GM23338 (cell line): ENCODE measurements at regions not wholly inside any gene's neighbourhood (a gene's known extent, or its start where the extent isn't known, plus 50 kb on each side); places are given as distances from the start of the nearest gene placed in this dataset.

Experiments
- ATAC-seq: fragments of 200-7000 bp; cut with Tn5 transposase; 3 replicates; pipeline ENCODE4 v1.9.1; 2020
- DNase-seq: peaks from one replicate; pipeline ENCODE4 v3.0.0-alpha.2; 2015; ENCODE audit warnings: low spot score
- H2AFZ ChIP-seq: fragments of 200-600 bp; sonication (generic); 2 replicates; pipeline ENCODE4 v1.8.0; 2016; ENCODE audit warnings: antibody characterized with exemption, mild to moderate bottlenecking, moderate library complexity
- H3F3A ChIP-seq: fragments of 200-600 bp; sonication (generic); replicated peaks from 2 replicates; pipeline ENCODE4 v1.8.0; 2017; ENCODE audit warnings: antibody characterized with exemption, mixed run types, low read depth
- H3K27ac ChIP-seq: fragments of 200-600 bp; sonication (generic); 2 replicates; pipeline ENCODE4 v1.6.1; 2016; ENCODE audit warnings: low read depth
- H3K27me3 ChIP-seq: fragments of 200-600 bp; sonication (generic); 2 replicates; pipeline ENCODE4 v1.8.0; 2016; ENCODE audit warnings: mild to moderate bottlenecking, mixed run types, moderate library complexity; ENCODE audit not compliant: insufficient read depth
- H3K36me3 ChIP-seq: fragments of 200-600 bp; sonication (generic); 2 replicates; pipeline ENCODE4 v1.8.0; 2016; ENCODE audit warnings: mild to moderate bottlenecking; ENCODE audit not compliant: insufficient read depth
- H3K4me1 ChIP-seq: fragments of 200-600 bp; sonication (generic); 2 replicates; pipeline ENCODE4 v1.8.0; 2016; ENCODE audit warnings: mild to moderate bottlenecking, moderate library complexity; ENCODE audit not compliant: insufficient read depth
- H3K4me2 ChIP-seq: fragments of 200-600 bp; sonication (generic); 2 replicates; pipeline ENCODE4 v1.7.1; 2017; ENCODE audit warnings: mixed run types
- H3K4me3 ChIP-seq: fragments of 200-600 bp; sonication (generic); 2 replicates; pipeline ENCODE4 v1.6.1; 2016; ENCODE audit warnings: mixed run types
- H3K79me2 ChIP-seq: fragments of 200-600 bp; sonication (generic); replicated peaks from 2 replicates; pipeline ENCODE4 v1.8.0; 2017; ENCODE audit warnings: mild to moderate bottlenecking; ENCODE audit not compliant: insufficient read depth
- H3K9me2 ChIP-seq: fragments of 200-600 bp; sonication (generic); 2 replicates; pipeline ENCODE4 v1.8.0; 2017; ENCODE audit not compliant: insufficient read depth
- H4K20me1 ChIP-seq: fragments of 200-600 bp; sonication (generic); replicated peaks from 2 replicates; pipeline ENCODE4 v1.8.0; 2017; ENCODE audit warnings: mild to moderate bottlenecking; ENCODE audit not compliant: insufficient read depth
- H3K27ac Mint-ChIP-seq: 2 replicates; pipeline ENCODE4 v1.8.0; 2020; ENCODE audit warnings: inconsistent platforms, mild to moderate bottlenecking, moderate library complexity, mixed read lengths
- H3K27me3 Mint-ChIP-seq: 3 replicates; pipeline ENCODE4 v1.8.0; 2022; ENCODE audit warnings: low read depth, mild to moderate bottlenecking, moderate library complexity, mixed read lengths, inconsistent platforms; ENCODE audit not compliant: insufficient read depth, poor library complexity
- H3K36me3 Mint-ChIP-seq: 3 replicates; pipeline ENCODE4 v1.8.0; 2021; ENCODE audit warnings: low read depth, mild to moderate bottlenecking, inconsistent platforms, moderate library complexity, mixed read lengths
- H3K4me1 Mint-ChIP-seq: 3 replicates; pipeline ENCODE4 v1.8.0; 2020; ENCODE audit warnings: mild to moderate bottlenecking, inconsistent platforms, mixed read lengths
- H3K4me3 Mint-ChIP-seq: 3 replicates; pipeline ENCODE4 v1.8.0; 2021; ENCODE audit warnings: moderate library complexity, mild to moderate bottlenecking, inconsistent platforms, mixed read lengths
- H3K9me3 Mint-ChIP-seq: 3 replicates; pipeline ENCODE4 v1.8.0; 2020; ENCODE audit warnings: moderate library complexity, mild to moderate bottlenecking, inconsistent platforms, mixed read lengths
- EZH2 ChIP-seq: fragments of 200-600 bp; sonication (generic); IDR thresholded peaks from one replicate; pipeline ENCODE4 v1.8.0; 2017; ENCODE audit warnings: antibody characterized with exemption, mild to moderate bottlenecking, low read depth; ENCODE audit not compliant: unreplicated experiment
- EZH2phosphoT487 ChIP-seq: fragments of 200-600 bp; sonication (generic); IDR thresholded peaks from one replicate; pipeline ENCODE4 v1.8.1; 2018; ENCODE audit warnings: antibody characterized with exemption; ENCODE audit not compliant: unreplicated experiment
- JUNB ChIP-seq: IDR thresholded peaks from one replicate; pipeline ENCODE4 v1.6.1; 2016; ENCODE audit warnings: antibody characterized with exemption; ENCODE audit not compliant: unreplicated experiment
- NANOG ChIP-seq: IDR thresholded peaks from 2 replicates; pipeline ENCODE4 v1.6.1; 2016; ENCODE audit warnings: antibody characterized with exemption, borderline replicate concordance
- TF ChIP-seq, protein P1 (sequence below), 2 experiments: fragments of 200-600 bp in 1 of 2; sonication (generic) in 1 of 2; conservative IDR thresholded peaks; 2 replicates each; pipeline versions ENCODE4 v1.5.1 to v1.6.1; 2016 to 2017; ENCODE audit warnings: antibody characterized with exemption in 2 of 2, low read depth in 2 of 2, mild to moderate bottlenecking in 2 of 2, moderate library complexity in 1 of 2
- TF ChIP-seq, protein P2 (sequence below): IDR thresholded peaks from 2 replicates; pipeline ENCODE4 v1.6.1; 2016; ENCODE audit warnings: antibody characterized with exemption
- TF ChIP-seq, protein P3 (sequence below): IDR thresholded peaks from one replicate; pipeline ENCODE4 v1.6.1; 2018; ENCODE audit warnings: antibody characterized with exemption; ENCODE audit not compliant: unreplicated experiment

DNA sequence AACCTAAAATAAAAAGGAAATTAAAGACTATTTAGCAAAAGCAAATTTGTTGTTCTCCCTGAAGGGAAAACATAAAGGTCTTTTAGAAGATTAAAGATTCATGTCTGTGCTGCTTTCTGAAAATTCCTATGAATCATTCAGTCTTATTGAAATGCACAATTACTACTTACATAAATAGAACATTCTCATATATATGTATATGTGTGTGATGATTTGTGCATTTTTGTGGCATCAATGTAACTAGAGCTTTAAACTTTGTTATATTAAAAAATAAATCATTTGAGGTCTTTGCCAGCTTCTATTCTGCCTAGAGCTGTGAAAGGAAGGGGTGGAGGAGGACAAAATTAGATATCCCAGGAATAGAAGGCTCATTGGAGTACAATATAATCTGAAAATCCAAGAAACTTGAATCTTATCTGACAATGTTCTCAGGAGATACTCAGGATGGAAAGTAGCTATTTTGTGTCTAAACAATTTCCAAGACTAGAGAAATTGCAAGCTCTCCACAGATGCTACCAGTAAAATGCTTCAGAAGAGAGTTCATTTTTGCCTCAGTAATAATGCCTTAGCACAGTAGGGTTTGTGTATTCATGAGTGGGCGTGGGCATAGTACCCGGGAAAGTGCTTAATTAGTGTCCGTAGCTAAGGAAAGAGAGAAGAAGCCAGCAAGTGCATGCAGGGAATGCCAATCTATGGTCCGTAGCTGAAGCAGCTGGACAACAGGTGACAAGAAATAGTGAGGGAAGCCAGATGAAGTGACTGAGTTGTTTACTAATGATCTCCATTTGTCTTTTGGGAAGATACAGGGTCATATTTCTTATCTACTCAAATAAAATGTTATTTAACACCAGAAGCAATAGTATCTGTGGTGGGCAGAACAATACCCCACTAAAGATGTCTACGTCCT lies 395.5 kb upstream of the NBEA start:
- Mint-ChIP-seq H3K27ac (no peak overlapping the region), H3K27me3 (no peaks in the 10 kb centered on the region), H3K4me1 (no peaks in the 10 kb centered on the region; the same call in 2 of the 3 replicates), H3K9me3 (peaks cover 12% of the 10 kb centered on the region), H3K36me3 (peaks cover 4% of the 10 kb centered on the region; the same call in 1 of the 3 replicates), H3K4me3 (no peak overlapping the region)
- Histone ChIP-seq H3F3A (no peaks in the 10 kb centered on the region), H3K4me2 (no peak overlapping the region), H3K27ac (no peak overlapping the region), H3K4me1 (no peaks in the 10 kb centered on the region), H3K4me3 (no peak overlapping the region), H3K9me2 (peaks cover 8% of the 10 kb centered on the region; the same call in 1 of the 2 replicates), H3K79me2 (no peaks in the 10 kb centered on the region), H4K20me1 (no peaks in the 10 kb centered on the region; the same call in 1 of the 2 replicates), H2AFZ (no peak overlapping the region), H3K36me3 (no peaks in the 10 kb centered on the region), H3K27me3 (no peaks in the 10 kb centered on the region)
- ATAC-seq (no peak), DNase-seq (no peak)
- TF ChIP-seq JUNB, result no peak
- TF ChIP-seq, protein P1, sequence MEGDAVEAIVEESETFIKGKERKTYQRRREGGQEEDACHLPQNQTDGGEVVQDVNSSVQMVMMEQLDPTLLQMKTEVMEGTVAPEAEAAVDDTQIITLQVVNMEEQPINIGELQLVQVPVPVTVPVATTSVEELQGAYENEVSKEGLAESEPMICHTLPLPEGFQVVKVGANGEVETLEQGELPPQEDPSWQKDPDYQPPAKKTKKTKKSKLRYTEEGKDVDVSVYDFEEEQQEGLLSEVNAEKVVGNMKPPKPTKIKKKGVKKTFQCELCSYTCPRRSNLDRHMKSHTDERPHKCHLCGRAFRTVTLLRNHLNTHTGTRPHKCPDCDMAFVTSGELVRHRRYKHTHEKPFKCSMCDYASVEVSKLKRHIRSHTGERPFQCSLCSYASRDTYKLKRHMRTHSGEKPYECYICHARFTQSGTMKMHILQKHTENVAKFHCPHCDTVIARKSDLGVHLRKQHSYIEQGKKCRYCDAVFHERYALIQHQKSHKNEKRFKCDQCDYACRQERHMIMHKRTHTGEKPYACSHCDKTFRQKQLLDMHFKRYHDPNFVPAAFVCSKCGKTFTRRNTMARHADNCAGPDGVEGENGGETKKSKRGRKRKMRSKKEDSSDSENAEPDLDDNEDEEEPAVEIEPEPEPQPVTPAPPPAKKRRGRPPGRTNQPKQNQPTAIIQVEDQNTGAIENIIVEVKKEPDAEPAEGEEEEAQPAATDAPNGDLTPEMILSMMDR (conservative IDR thresholded peaks at IDR 0.05; ENCODE audit: low read depth in 2 of 2), result no peak
- no peak for TF ChIP-seq EZH2
- no peak for TF ChIP-seq NANOG
- no peak for TF ChIP-seq EZH2phosphoT487
- TF ChIP-seq, protein P2, sequence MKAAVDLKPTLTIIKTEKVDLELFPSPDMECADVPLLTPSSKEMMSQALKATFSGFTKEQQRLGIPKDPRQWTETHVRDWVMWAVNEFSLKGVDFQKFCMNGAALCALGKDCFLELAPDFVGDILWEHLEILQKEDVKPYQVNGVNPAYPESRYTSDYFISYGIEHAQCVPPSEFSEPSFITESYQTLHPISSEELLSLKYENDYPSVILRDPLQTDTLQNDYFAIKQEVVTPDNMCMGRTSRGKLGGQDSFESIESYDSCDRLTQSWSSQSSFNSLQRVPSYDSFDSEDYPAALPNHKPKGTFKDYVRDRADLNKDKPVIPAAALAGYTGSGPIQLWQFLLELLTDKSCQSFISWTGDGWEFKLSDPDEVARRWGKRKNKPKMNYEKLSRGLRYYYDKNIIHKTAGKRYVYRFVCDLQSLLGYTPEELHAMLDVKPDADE, result no peak

DNA sequence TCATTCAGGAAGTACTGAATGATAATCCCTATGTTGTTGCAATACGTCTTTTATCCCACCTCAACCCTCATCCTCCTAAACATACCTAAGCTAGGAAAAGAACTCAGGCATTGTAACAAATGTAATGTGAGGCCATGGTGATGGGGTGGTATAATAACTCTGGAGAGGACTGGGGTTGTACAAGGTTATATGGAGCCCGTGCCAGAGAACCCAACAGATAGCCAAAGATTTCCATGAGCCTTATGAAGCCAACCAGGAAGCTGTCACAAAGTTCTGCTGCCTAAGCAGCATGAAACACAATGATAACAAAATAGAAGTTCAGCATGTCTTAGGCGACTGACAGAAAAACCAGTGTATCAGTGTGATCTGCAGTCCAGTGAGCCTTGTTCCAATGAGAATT lies 394.1 kb upstream of the NBEA start:
- Histone ChIP-seq H4K20me1 (no peaks in the 10 kb centered on the region; the same call in 1 of the 2 replicates), H3F3A (no peaks in the 10 kb centered on the region)
- H3K27me3 Mint-ChIP-seq, result no peaks in the 10 kb centered on the region
- no peak for TF ChIP-seq JUNB
- TF ChIP-seq, protein P3, sequence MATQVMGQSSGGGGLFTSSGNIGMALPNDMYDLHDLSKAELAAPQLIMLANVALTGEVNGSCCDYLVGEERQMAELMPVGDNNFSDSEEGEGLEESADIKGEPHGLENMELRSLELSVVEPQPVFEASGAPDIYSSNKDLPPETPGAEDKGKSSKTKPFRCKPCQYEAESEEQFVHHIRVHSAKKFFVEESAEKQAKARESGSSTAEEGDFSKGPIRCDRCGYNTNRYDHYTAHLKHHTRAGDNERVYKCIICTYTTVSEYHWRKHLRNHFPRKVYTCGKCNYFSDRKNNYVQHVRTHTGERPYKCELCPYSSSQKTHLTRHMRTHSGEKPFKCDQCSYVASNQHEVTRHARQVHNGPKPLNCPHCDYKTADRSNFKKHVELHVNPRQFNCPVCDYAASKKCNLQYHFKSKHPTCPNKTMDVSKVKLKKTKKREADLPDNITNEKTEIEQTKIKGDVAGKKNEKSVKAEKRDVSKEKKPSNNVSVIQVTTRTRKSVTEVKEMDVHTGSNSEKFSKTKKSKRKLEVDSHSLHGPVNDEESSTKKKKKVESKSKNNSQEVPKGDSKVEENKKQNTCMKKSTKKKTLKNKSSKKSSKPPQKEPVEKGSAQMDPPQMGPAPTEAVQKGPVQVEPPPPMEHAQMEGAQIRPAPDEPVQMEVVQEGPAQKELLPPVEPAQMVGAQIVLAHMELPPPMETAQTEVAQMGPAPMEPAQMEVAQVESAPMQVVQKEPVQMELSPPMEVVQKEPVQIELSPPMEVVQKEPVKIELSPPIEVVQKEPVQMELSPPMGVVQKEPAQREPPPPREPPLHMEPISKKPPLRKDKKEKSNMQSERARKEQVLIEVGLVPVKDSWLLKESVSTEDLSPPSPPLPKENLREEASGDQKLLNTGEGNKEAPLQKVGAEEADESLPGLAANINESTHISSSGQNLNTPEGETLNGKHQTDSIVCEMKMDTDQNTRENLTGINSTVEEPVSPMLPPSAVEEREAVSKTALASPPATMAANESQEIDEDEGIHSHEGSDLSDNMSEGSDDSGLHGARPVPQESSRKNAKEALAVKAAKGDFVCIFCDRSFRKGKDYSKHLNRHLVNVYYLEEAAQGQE, result no peak

More for the DNA sequence above, 394.1 kb upstream of the NBEA start:
- H3K4me3 ChIP-seq, result no peak overlapping the region
- Mint-ChIP-seq H3K27ac (no peak overlapping the region), H3K4me1 (no peaks in the 10 kb centered on the region; the same call in 2 of the 3 replicates), H3K36me3 (no peaks in the 10 kb centered on the region), H3K4me3 (no peak overlapping the region), H3K9me3 (peaks cover under 1% of the 10 kb centered on the region; the same call in 2 of the 3 replicates)
- H3K27me3 ChIP-seq, result no peaks in the 10 kb centered on the region
- no peaks in the 10 kb centered on the region for H3K79me2 ChIP-seq
- peaks cover 12% of the 10 kb centered on the region; the same call in 1 of the 2 replicates for H3K9me2 ChIP-seq
- DNase-seq, result no peak
- H3K27ac ChIP-seq, result no peak overlapping the region
- H3K36me3 ChIP-seq, result no peaks in the 10 kb centered on the region
- no peak for ATAC-seq
- H2AFZ ChIP-seq, result no peak overlapping the region
- no peak overlapping the region for H3K4me2 ChIP-seq
- no peaks in the 10 kb centered on the region for H3K4me1 ChIP-seq
